ENCODE measurements at regions not wholly inside any gene's neighbourhood (a gene's known extent, or its start where the extent isn't known, plus 50 kb on each side); places are given as distances from the start of the nearest gene placed in this dataset.

GRCh38 chr6:14283600-14284235 is 166.1 kb downstream of the CD83 start:
- TF ChIP-seq ZBTB21 (CRISPR knock-in tag; IDR thresholded peaks at IDR 0.05; ENCODE audit: borderline replicate concordance) = no peak
- no peak for TF ChIP-seq CTCF (IDR thresholded peaks at IDR 0.05)
- TF ChIP-seq CREM (CRISPR knock-in tag; IDR thresholded peaks at IDR 0.05) = no peak
- no peak for TF ChIP-seq OVOL2 (CRISPR knock-in tag; IDR thresholded peaks at IDR 0.05; ENCODE audit: borderline replicate concordance)
- no peak for TF ChIP-seq ETV6 (CRISPR knock-in tag; IDR thresholded peaks at IDR 0.05)
- no peak for TF ChIP-seq CREB1 (CRISPR knock-in tag; IDR thresholded peaks at IDR 0.05)
- no peak for TF ChIP-seq MAX (CRISPR knock-in tag; IDR thresholded peaks at IDR 0.05)
- TF ChIP-seq NFYB (CRISPR knock-in tag; conservative IDR thresholded peaks at IDR 0.05; ENCODE audit: low read depth) = no peak
- no peak for TF ChIP-seq ZBTB43 (CRISPR knock-in tag; IDR thresholded peaks at IDR 0.05)
- no peak for TF ChIP-seq JUN (CRISPR knock-in tag; IDR thresholded peaks at IDR 0.05)
- no peak for TF ChIP-seq ATF3 (CRISPR knock-in tag; conservative IDR thresholded peaks at IDR 0.05)
- TF ChIP-seq MLX (CRISPR knock-in tag; IDR thresholded peaks at IDR 0.05) = no peak
- TF ChIP-seq ATF2 (CRISPR knock-in tag; IDR thresholded peaks at IDR 0.05; ENCODE audit: borderline replicate concordance, low read depth) = no peak
- no peak for TF ChIP-seq AFF4 (CRISPR knock-in tag; IDR thresholded peaks at IDR 0.05; ENCODE audit: borderline replicate concordance)
